Subcutaneous abdominal adipose tissue (tissue), 5 donors: ENCODE measurements at regions not wholly inside any gene's neighbourhood (a gene's known extent, or its start where the extent isn't known, plus 50 kb on each side); places are given as distances from the start of the nearest gene placed in this dataset.
A peak's percentile ranks its signal among the peaks of the same experiment; 100 is the strongest.

ENCODE experiments used
- H3K27ac ChIP-seq: one replicate; pipeline ENCODE4 v1.7.0; 2013; ENCODE audit warnings: low read depth, mild to moderate bottlenecking, inconsistent platforms, low read length, moderate library complexity
- H3K27me3 ChIP-seq, 5 donors: one replicate each; pipeline ENCODE4 v1.7.0; 2013; ENCODE audit warnings: low read length in 5 of 5, inconsistent platforms in 1 of 5; ENCODE audit not compliant: control insufficient read depth in 5 of 5, insufficient read depth in 4 of 5
- H3K36me3 ChIP-seq, 5 donors: one replicate each; pipeline ENCODE4 v1.7.0; 2013; ENCODE audit warnings: low read length in 5 of 5; ENCODE audit not compliant: control insufficient read depth in 5 of 5, insufficient read depth in 5 of 5
- H3K4me1 ChIP-seq, 5 donors: one replicate each; pipeline ENCODE4 v1.7.0; 2013; ENCODE audit warnings: low read length in 5 of 5, mild to moderate bottlenecking in 3 of 5, moderate library complexity in 1 of 5; ENCODE audit not compliant: control insufficient read depth in 5 of 5, insufficient read depth in 5 of 5
- H3K4me3 ChIP-seq, 5 donors: one replicate each; pipeline ENCODE4 v1.7.0; 2013; ENCODE audit warnings: low read length in 5 of 5, low read depth in 1 of 5
- H3K9ac ChIP-seq, 5 donors: one replicate each; pipeline ENCODE4 v1.7.0; 2013; ENCODE audit warnings: low read length in 5 of 5, mild to moderate bottlenecking in 4 of 5, moderate library complexity in 3 of 5
- H3K9me3 ChIP-seq, 5 donors: one replicate each; pipeline ENCODE4 v1.7.0; 2013; ENCODE audit warnings: low read length in 5 of 5; ENCODE audit not compliant: control insufficient read depth in 5 of 5
- donor health status: healthy.
- donor health status: healthy.
- donor health status: healthy.
- donor health status: healthy.
- donor health status: healthy.

- Histone ChIP-seq H3K9me3 (no peaks in the 10 kb centered on the region), H3K9ac (no peak overlapping the region), H3K27ac (no peak overlapping the region), H3K4me1 (no peaks in the 10 kb centered on the region), H3K36me3 (no peaks in the 10 kb centered on the region), H3K4me3 (no peak overlapping the region), H3K27me3 (no peaks in the 10 kb centered on the region)
Measured at GRCh38 chr2:76610451-76610850, 899.7 kb upstream of the GCFC2 start.

GRCh38 chr2:76599732-76600368 lies 889.1 kb upstream of the GCFC2 start:
- Histone ChIP-seq H3K27me3 (no peaks in the 10 kb centered on the region), H3K9ac (no peak overlapping the region), H3K27ac (no peak overlapping the region), H3K9me3 (no peaks in the 10 kb centered on the region), H3K4me1 (no peaks in the 10 kb centered on the region), H3K4me3 (no peak overlapping the region), H3K36me3 (no peaks in the 10 kb centered on the region)

GRCh38 chr2:76584474-76584873 lies 873.8 kb upstream of the GCFC2 start:
- Histone ChIP-seq H3K4me3 (no peak overlapping the region), H3K27ac (no peak overlapping the region), H3K9ac (no peak overlapping the region), H3K27me3 (no peaks in the 10 kb centered on the region), H3K9me3 (peaks cover 0 to 4% (median 0%) of the 10 kb centered on the region in 5 donors), H3K36me3 (no peaks in the 10 kb centered on the region), H3K4me1 (no peaks in the 10 kb centered on the region)

- Histone ChIP-seq H3K27me3 (no peaks in the 10 kb centered on the region), H3K27ac (no peak overlapping the region), H3K4me1 (no peaks in the 10 kb centered on the region), H3K9ac (no peak overlapping the region), H3K9me3 (peaks cover 0 to 4% (median 0%) of the 10 kb centered on the region in 5 donors), H3K4me3 (no peak overlapping the region), H3K36me3 (no peaks in the 10 kb centered on the region)
Measured at GRCh38 chr2:76579911-76580310, 869.2 kb upstream of the GCFC2 start.

- Histone ChIP-seq H3K4me3 (no peak overlapping the region), H3K27ac (no peak overlapping the region), H3K27me3 (no peaks in the 10 kb centered on the region), H3K36me3 (no peaks in the 10 kb centered on the region), H3K9me3 (no peaks in the 10 kb centered on the region), H3K9ac (no peak overlapping the region), H3K4me1 (no peaks in the 10 kb centered on the region)
Measured at GRCh38 chr2:76572981-76573380, 862.3 kb upstream of the GCFC2 start.

- Histone ChIP-seq H3K9ac (no peak overlapping the region), H3K4me1 (peaks cover 0 to 4% (median 0%) of the 10 kb centered on the region in 5 donors), H3K27ac (no peak overlapping the region), H3K9me3 (no peaks in the 10 kb centered on the region), H3K27me3 (no peaks in the 10 kb centered on the region), H3K36me3 (no peaks in the 10 kb centered on the region), H3K4me3 (no peak overlapping the region)
Measured at GRCh38 chr2:76569819-76570218, 859.1 kb upstream of the GCFC2 start.

- H3K27me3 ChIP-seq: no peaks in the 10 kb centered on the region
Measured at GRCh38 chr2:76567478-76567877, 856.8 kb upstream of the GCFC2 start.

GRCh38 chr2:76564734-76565133 lies 854.0 kb upstream of the GCFC2 start:
- peaks cover 0 to 9% (median 0%) of the 10 kb centered on the region in 5 donors for H3K4me1 ChIP-seq
- H3K27me3 ChIP-seq: no peaks in the 10 kb centered on the region
- H3K27ac ChIP-seq: peak overlapping the region; percentile 39
- H3K9me3 ChIP-seq: no peaks in the 10 kb centered on the region
- H3K4me3 ChIP-seq: no peak overlapping the region
- H3K9ac ChIP-seq: no peak overlapping the region
- no peaks in the 10 kb centered on the region for H3K36me3 ChIP-seq

More at GRCh38 chr2:76567478-76567877, 856.8 kb upstream of the GCFC2 start:
- no peak overlapping the region for H3K4me3 ChIP-seq
- H3K27ac ChIP-seq: no peak overlapping the region
- no peak overlapping the region for H3K9ac ChIP-seq
- H3K4me1 ChIP-seq: peaks cover 0 to 9% (median 0%) of the 10 kb centered on the region in 5 donors
- no peaks in the 10 kb centered on the region for H3K36me3 ChIP-seq
- H3K9me3 ChIP-seq: no peaks in the 10 kb centered on the region

GRCh38 chr2:76563730-76564129 lies 853.0 kb upstream of the GCFC2 start:
- no peak overlapping the region for H3K9ac ChIP-seq
- peak overlapping the region in 1 of 5 donors; percentile 26 for H3K4me3 ChIP-seq
- H3K27me3 ChIP-seq: no peaks in the 10 kb centered on the region
- H3K27ac ChIP-seq: no peak overlapping the region
- H3K4me1 ChIP-seq: peaks cover 0 to 9% (median 0%) of the 10 kb centered on the region in 5 donors
- no peaks in the 10 kb centered on the region for H3K36me3 ChIP-seq
- no peaks in the 10 kb centered on the region for H3K9me3 ChIP-seq

GRCh38 chr2:76558157-76558556 lies 847.4 kb upstream of the GCFC2 start:
- no peak overlapping the region for H3K27ac ChIP-seq
- no peaks in the 10 kb centered on the region for H3K36me3 ChIP-seq
- no peaks in the 10 kb centered on the region for H3K4me1 ChIP-seq
- H3K9me3 ChIP-seq: no peaks in the 10 kb centered on the region
- no peaks in the 10 kb centered on the region for H3K27me3 ChIP-seq
- no peak overlapping the region for H3K9ac ChIP-seq
- H3K4me3 ChIP-seq: no peak overlapping the region
